ENCODE measurements at regions not wholly inside any gene's neighbourhood (a gene's known extent, or its start where the extent isn't known, plus 50 kb on each side); places are given as distances from the start of the nearest gene placed in this dataset.

- DNase-seq (ENCODE audit: low spot score) = peak; percentile 45
These were observed 172.8 kb upstream of the DCN start for GRCh38 chr12:91355150-91356006.

- no peak for DNase-seq (ENCODE audit: low spot score)
These were observed 170.6 kb upstream of the DCN start for GRCh38 chr12:91353266-91353665.

DNA sequence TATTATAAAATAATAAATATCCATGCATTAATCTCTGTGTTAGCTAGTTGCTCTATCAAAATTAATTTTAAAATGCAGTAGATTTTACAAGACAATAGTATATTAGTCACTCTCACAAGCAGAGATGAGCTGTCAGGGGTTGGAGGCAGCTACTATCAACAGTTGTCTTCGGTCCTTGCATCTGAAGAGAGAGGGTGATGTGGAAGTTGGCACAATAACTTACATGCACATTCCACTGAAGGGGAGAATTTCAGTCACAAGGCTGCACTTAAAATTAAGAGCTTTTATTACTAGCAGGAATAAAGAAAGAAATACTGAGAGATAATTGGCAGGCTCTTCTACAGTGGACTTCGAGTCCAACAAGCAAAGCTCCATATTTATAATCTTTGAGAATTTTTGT lies 166.9 kb upstream of the DCN start:
- no peak for DNase-seq (ENCODE audit: low spot score)

GRCh38 chr12:91347481-91348214 lies 165.0 kb upstream of the DCN start:
- no peak for DNase-seq (ENCODE audit: low spot score)

DNA sequence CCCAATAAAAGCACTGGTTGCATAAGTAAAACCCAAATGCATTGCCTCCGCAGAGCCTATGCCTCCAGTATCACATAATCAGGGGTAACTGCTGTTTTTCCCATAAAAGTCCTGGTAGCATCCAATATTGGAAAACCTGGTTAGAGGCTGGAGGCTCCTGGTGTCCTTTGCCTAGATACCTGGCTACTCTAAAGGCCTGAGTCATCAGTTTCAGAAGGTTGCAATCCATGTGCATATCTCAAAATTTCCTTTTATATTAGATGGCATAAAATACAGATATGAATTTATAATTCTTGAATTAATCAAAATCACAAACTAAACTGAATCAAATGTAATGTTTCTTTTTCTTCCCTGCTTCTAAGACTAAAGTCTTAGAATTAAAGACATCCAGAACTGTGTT lies 164.2 kb upstream of the DCN start:
- no peak for DNase-seq (ENCODE audit: low spot score)

DNA sequence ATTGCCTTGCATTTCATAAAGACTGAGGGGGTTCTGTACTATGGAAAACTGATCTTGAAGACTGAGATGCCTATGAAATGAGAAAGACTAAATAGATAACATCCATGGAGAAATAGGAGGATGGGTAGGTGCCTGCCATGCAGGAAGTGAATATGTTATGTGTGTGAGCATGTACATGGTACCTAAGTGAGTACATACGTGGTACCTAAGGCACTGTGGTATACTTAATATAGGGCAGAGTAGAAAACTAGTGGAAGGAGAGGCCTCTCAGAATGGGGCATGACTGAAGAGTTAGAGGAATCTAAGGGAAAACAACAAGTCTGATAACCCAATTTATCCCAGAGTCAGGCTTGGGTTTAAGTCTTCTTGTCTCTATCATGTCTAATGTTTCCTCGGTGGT lies 161.8 kb upstream of the DCN start:
- DNase-seq (ENCODE audit: low spot score) = no peak

GRCh38 chr12:91343010-91343409 lies 160.4 kb upstream of the DCN start:
- DNase-seq (ENCODE audit: low spot score) = no peak

- no peak for DNase-seq (ENCODE audit: low spot score)
These were observed 156.5 kb upstream of the DCN start for GRCh38 chr12:91339106-91339505.

GRCh38 chr12:91335699-91336098 lies 153.1 kb upstream of the DCN start:
- no peak for DNase-seq (ENCODE audit: low spot score)

- DNase-seq (ENCODE audit: low spot score) = no peak
These were observed 151.3 kb upstream of the DCN start for GRCh38 chr12:91333966-91334365.

DNA sequence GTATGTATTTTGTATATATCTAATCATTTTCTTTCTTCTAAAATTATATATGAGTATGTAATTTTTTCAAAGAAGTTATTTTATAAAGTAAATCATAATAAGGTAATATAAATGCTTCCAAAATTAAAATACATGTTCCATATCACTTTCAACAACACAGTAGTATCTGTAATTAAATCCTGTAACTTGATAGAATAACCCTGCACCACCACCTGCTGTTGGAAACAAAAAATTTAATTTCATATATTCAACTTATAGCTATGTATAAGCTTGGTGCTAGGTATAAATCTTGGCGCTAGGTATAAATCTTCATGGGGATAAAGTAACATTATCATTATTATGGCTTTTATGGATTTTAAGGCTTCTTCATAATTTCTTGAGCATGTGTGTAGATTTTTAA lies 149.7 kb upstream of the DCN start:
- DNase-seq (ENCODE audit: low spot score) = no peak

- no peak for DNase-seq (ENCODE audit: low spot score)
These were observed 148.8 kb upstream of the DCN start for GRCh38 chr12:91331371-91331770.

- no peak for DNase-seq (ENCODE audit: low spot score)
These were observed 145.8 kb upstream of the DCN start for GRCh38 chr12:91328451-91328850.

DNA sequence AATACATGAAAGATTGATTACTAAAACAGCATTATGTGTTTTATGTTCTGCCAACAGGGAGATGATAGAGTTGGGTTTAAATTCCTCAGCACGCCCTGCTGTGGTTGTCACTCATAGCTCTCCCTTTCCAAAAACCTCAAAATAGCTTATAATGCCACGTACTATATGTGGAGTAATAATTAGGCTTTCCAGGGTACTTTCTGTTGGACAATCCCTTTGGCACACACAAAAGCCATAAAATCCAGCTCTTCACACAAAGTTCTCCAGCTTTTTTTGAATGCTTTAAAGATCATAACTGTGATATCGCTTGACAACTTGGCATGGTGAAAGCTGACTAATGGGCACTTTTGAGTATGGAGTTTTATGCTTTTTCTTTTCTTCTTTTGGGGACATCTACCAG lies 145.3 kb upstream of the DCN start:
- DNase-seq (ENCODE audit: low spot score) = no peak

DNA sequence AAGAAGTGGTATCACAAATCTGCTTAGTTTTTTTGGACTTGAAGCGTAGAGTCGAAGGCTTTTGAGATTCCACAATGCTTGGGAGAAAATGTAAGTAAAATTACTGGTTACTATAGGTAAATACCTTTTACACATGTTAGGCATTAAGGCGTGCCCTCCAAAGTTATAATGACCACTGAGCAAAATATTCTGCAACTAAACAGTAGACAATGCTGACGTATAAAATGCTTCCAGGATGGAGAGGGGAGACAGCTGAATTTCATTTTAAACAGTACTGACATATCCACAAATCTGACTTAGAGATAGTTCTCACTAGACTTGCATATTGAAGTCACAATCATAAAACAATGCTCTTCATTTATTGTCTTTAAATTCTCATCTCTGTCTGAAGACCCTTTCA lies 144.5 kb upstream of the DCN start:
- DNase-seq (ENCODE audit: low spot score) = no peak

DNA sequence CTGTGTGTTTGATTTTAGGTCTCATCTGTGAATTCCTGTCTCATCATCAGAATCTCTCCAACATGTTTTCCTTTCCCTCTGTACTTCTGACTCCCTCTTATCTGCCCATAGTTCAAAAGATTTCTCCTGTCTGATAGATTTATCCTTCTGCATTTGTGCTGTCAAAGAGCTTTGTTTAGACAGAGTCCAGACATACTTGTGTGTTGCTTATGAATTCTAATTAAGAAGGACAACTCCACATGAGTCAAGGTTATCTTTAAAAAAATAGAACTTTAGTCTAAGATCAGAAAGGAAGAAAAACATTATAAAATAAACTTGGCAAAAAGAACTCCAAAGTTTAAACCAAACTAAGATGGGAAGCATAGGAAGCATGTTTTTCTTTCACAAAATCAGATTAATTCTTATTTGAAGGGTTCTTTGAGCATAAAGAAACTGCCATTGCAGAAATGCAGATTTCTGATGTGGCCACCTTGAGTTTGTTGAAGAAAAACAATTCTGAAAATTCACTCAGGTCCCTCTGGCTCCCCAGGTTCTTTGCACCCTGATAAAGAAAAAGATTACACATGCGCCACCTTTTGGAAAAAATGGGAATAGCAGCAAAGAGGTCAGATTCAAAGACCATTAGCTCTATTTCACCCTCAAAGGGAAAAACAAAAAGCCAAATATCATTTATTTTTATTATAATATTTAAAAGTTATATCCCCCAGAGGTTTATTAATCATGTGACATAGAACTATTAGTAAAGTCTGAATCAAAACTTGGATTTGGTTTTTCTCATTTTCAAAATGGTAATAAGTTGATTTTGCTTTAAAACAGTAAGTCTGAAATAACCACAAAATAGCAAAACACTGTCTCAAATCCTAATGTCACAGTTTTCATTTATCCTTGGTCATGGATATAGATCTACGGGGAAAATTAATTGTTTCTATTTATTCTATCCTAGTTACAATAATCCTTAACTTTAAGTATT lies 143.7 kb upstream of the DCN start:
- peak; percentile 32 for DNase-seq (ENCODE audit: low spot score)

DNA sequence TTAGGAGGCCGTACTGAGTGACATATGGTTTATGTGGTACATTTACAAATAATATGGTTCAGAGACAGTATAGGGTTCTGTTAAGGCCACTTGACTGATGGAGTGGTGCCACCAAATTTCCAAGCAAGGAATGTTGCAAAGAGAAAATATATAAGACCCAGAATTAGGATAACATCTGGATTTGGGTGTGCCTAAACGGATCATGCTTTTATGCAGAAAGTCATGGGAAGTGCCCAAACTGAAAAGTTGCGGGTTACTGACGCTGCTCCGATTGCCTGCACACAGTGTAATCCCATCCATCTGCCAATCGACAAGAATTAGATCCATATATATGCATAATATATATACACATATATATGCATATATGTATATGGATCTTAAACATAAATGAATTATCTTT lies 138.4 kb upstream of the DCN start:
- DNase-seq (ENCODE audit: low spot score) = no peak

GRCh38 chr12:91319071-91319760 lies 136.6 kb upstream of the DCN start:
- no peak for DNase-seq (ENCODE audit: low spot score)

DNA sequence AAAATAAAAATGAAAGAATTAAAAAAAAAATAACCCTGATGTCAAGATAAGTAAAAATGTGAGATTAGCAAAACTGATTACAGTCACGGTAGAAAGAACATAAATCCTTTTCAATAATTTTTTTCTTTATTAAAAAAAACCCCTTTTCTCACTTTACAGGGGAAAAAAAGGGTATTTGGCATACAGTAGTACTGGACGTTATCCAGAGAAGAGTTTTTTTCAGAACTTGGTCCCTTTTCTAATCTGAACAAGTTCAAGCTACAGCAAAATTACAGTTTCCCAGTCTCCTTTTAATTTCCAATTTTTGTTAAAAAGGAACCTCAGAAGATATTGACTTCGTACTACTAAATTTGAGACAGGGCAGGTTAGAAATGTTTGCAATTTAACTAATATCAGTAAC lies 134.7 kb upstream of the DCN start:
- no peak for DNase-seq (ENCODE audit: low spot score)

DNA sequence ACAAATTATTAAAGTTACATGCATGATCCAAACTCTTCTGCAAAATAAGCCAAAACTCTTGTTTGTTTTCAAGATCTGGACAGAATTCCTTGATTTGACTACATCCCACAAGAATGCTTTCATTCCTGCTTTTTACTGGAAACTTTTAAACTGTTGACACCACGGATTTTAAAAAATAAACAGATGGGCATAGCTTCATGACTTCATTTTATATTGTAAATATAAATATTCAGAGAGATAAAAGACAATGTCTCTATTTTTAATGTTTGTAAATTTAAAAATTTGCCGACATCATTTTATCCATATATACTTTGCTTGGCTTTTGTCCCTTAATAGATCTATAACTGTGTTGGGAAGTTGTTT lies 134.3 kb upstream of the DCN start:
- DNase-seq (ENCODE audit: low spot score) = no peak

DNA sequence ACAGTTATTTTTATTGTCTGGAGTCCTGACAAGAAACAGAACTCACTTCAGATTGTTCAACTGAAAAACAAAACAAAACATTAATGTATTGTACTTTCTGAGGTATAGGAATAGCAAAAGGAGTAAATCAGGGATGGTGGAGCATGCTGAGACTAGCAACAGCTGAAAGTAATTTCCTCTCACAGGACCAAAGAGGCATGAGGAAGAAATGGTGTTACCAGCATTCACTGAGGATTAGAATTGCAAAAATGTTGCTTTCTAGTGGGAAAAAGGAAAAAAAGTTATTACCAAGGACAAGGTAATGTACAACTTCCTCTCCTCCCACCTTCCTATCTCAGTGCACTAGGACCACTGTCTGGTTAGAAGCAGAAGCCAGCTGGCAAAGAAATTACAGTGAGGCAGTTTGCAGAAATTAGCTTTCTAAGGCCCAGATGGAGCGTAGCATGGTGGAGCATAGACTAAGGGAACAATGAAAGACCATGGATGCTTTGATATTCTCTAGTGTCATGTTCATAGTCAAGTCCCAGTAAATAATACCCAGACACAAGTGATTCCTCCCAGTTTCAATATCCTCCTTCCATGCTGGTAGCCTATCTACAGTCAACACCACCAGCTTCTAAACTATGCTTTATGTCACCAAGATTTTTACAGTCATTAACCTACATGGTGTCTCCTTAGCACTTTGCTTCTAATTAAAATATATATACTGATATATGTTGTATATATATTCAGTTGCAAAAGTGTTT lies 133.7 kb upstream of the DCN start:
- no peak for DNase-seq (ENCODE audit: low spot score)

All from putamen (tissue), 1 donor.